NCI-H1930 (cell line): ENCODE measurements at regions not wholly inside any gene's neighbourhood (a gene's known extent, or its start where the extent isn't known, plus 50 kb on each side); places are given as distances from the start of the nearest gene placed in this dataset.
A peak's percentile ranks its signal among the peaks of the same experiment; 100 is the strongest.

Source experiments
- DNase-seq, 2 experiments: peaks; one replicate each; lab custom pipeline; 2025; lab: John Stamatoyannopoulos, UW

DNA sequence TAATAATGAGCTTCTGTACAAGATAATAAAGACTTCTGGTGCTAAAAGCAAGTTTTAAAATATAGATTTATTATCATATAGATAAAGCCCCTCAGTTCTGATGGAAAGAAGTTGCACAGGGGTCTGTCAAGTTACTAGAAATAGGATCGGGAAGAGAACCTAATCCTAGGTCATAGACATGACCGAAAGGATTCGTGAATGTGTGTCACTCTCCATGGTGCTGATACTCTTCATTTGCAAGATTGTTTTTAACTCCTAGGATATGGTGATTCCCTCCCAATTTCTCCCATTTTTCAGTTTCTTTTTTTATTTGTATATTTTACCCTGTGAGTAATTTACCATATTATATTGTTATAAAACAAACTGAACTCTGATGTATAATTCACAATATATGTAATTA lies 58.9 kb upstream of the CTNNA2 start:
- DNase-seq, result no peak

- DNase-seq, result no peak
These were observed 60.2 kb upstream of the CTNNA2 start for GRCh38 chr2:79452651-79453050.

GRCh38 chr2:79447463-79447862 lies 65.4 kb upstream of the CTNNA2 start:
- no peak for DNase-seq

DNA sequence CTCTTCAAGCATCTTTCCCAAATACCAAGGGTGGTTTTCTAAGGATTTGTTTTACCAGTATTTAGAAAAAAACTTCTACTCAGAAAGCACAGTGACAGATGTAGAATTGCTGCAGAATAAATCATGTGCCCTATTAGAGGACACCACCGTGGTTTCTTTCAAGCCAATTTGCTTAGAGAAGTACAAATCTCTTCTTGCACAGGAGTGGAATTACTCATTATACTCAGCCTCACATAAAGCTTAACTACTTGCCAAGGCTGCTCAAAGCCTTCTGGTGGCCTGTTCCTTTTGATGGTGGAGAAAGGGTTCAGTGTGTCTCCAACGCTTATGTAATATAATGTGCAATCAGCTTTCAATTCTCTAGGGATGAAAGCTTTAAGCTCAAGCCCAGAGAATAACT lies 66.5 kb upstream of the CTNNA2 start:
- DNase-seq, result peak; percentile 62 to 78

- DNase-seq, result no peak
These were observed 75.2 kb upstream of the CTNNA2 start for GRCh38 chr2:79437433-79438267.

DNA sequence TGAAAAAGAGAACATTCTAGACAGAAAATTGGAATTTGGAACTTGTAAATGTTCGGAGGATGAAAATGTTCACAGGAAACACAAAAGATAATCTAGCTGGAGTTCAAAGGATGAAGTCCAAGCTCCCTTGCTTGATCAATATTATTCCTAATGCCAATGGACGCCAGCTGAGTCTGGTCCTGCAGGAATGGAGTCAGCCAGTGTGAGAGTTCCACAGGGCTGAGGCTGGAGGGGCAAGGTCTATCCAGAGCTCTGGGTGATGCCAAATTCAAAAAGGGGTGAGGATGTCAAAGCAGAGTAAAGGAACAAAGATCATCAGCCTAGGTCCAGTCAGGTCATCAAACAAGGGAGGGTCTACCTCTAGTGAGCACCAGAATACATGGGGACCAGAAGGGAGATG lies 78.5 kb upstream of the CTNNA2 start:
- DNase-seq, result no peak

DNA sequence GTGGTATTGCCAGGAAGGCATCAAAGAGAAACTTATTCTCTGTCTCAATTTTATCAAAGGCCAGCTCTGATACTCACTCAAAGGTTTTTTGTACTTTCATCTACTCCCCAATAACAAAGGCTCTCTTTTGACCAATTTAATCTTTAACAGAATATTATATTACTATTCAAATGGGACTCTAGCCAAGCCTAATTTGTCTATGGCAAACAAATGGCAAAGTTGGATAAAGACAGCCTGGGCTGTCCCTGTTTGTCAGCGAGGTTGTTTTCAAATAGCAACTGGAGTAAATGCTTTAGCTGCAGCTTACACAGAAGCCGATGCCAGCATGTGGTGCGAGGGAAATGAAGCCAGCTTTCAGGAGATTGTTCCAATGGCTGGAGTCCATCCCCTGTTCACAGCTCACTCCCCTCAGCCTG lies 80.1 kb upstream of the CTNNA2 start:
- DNase-seq, result peak in 1 of 2 experiments; percentile 22

GRCh38 chr2:79428745-79429144 lies 84.1 kb upstream of the CTNNA2 start:
- no peak for DNase-seq

- DNase-seq, result no peak
These were observed 98.2 kb upstream of the CTNNA2 start for GRCh38 chr2:79414690-79415089.

DNA sequence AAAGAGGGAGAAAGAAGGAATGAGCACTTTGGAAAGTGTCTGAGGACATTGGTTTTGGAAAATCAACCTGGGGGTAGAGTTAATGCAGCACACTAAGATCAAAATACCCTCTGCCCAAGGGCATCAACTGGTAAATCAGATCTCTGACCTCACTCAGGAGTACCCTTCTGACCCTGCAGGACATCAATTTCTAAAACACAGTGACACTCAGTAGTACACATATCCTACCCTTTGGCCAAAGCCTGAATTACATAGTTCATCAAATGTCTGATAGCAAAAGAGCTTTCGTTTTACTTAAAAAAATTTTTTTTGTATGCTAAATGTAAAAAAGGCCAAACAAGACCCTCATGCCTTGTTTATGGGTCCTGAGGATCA lies 118.4 kb upstream of the CTNNA2 start:
- no peak for DNase-seq

GRCh38 chr2:79393806-79394484 lies 118.9 kb upstream of the CTNNA2 start:
- peak; percentile 32 to 53 for DNase-seq

DNA sequence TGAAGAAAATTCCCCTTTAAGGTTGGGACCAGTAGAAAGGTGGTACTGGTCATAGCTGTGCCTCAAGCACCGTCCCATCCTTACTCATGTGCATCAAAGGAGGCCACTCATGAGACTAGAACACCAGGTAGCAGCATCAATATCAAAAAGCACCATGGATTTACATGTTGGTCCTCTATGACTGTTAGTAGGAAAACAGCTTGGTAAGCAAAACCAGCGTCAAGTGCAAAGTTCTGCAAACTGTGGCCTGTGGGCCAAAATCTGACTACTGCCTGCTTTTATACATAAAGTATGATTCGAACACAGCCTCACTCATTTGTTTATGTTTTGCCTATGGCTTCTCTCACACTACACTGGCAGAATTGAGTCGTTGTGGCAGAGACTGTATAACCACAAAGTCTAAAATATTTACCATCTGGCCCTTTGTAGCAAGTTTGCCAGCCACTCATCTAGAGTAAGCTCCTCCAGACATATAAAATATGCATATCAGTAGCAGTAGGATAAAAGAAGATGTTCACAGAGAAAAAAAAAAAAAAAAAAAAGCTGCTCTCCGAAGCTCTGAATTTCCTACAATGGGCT lies 119.7 kb upstream of the CTNNA2 start:
- DNase-seq, result no peak

GRCh38 chr2:79389481-79389880 lies 123.4 kb upstream of the CTNNA2 start:
- no peak for DNase-seq

GRCh38 chr2:79388024-79388423 lies 124.8 kb upstream of the CTNNA2 start:
- no peak for DNase-seq

DNA sequence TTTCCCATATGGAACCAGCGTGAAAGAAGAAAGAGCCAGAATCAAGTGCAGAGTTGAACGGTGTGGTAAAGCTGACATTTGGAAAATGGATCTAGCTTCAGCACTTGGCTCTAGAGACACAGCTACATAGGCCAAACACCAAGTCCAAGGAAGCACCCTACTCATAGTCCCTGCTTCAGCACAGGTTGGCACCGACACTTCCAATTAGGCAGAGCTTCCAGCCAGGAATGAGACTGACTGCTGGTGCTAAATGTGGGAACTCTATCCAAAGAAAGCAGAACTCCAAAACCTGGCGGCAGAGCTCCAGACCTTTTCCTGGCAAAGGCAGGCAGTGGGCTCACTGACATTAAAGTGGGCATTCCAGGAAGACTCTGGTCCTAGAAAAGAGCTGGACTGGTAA lies 125.4 kb upstream of the CTNNA2 start:
- no peak for DNase-seq

DNA sequence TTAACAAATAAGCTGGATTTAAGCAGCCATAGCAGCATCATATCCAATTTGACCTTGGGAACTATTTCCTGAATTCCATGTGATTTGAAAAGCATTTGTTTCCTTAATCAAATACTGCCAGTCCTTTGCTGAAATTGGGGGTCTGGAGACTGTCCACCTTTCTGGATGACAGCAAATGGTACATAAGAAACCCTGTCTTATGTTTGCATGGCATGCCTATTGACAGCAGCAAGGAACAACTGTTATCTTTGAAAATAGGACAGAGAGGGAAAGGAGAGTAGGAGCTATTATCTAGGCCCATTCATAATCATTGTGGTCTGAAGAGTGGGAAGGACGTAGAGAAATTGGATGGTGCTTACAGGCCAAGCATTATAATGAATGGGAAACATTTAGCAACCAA lies 129.2 kb upstream of the CTNNA2 start:
- no peak for DNase-seq

- DNase-seq, result no peak
These were observed 137.0 kb upstream of the CTNNA2 start for GRCh38 chr2:79375817-79376216.

GRCh38 chr2:79373358-79374130 lies 139.3 kb upstream of the CTNNA2 start:
- no peak for DNase-seq

- DNase-seq, result no peak
These were observed 141.8 kb upstream of the CTNNA2 start for GRCh38 chr2:79370976-79371538.

- no peak for DNase-seq
These were observed 143.7 kb upstream of the CTNNA2 start for GRCh38 chr2:79369127-79369526.

DNA sequence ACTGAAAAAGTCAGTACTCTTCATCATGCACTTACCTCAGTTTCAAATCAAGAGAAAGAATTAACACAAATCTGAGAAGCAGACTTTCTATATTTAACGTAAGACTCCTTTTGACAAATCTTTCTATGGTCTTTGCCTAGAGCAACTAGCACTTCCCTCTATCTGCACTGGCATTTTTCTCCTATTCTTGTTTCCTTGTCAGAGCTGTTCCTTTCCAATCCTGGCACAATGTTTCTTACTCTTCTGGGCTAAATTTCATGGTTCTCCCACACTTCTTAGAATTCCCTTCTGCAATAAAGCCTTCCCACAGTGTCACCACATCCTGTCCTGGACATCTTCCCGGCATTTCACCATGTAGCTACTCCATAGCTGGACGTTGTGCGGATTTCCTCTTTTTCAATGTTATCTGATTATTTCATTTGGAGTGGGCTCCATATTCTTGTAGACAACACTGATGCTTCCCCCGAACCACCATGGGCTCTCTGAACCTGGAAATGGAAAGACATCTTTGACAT lies 144.7 kb upstream of the CTNNA2 start:
- no peak for DNase-seq

- no peak for DNase-seq
These were observed 153.4 kb upstream of the CTNNA2 start for GRCh38 chr2:79359419-79359818.
